ENCODE measurements at regions not wholly inside any gene's neighbourhood (a gene's known extent, or its start where the extent isn't known, plus 50 kb on each side); places are given as distances from the start of the nearest gene placed in this dataset.

DNA sequence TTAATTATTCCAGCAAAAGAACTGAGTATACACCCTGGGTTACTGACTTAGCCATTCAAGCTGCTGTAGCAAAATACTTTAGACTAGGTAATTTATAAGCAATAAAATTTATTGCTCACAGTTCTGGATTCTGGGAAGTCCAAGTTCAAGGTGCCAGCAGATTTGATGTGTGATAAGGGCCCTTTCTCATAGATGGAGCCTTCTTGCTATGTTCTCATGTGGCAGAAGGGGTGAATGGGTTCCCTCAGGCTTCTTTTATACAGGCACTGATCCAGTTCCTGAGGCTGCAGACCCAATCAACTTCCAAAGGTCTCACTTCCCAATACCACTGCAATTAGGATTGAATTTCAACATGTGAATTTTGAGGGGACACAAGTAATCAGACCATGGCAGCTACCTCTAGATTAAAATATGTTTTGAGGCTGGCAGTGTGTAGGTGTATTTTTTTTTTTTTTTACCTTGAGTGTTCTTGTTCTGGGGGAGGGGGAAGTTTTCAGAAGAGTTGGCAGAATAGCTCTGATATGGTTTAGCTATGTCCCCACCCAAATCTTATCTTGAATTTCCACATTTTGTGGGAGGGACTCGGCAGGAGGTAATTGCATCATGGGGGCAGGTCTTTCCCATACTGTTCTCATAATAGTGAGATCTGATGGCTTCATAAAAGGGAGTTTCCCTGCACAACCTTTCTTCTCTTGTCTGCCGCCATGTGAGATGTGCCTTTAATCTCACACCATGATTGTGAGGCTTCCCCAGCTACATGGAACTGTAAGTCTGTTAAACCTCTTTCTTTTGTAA is 178.2 kb downstream of the RASSF9 start:
- H3K27me3 Mint-ChIP-seq = no peaks in the 10 kb centered on the region
- intact Hi-C loops (cut with micrococcal nuclease) = no loop called here
- TF ChIP-seq CTCF (IDR thresholded peaks at IDR 0.05) = no peak
- DNase-seq (no peak), ATAC-seq (ENCODE audit: low read depth) (no peak)
- H3K4me3 Mint-ChIP-seq = no peak overlapping the region
- H3K9me3 Mint-ChIP-seq = peaks cover 13% of the 10 kb centered on the region
- no peak overlapping the region for H3K27ac Mint-ChIP-seq
- no peaks in the 10 kb centered on the region for H3K4me1 Mint-ChIP-seq
- POLR2A ChIA-PET = no interaction called here
- CTCF ChIA-PET = no interaction called here
- H3K36me3 Mint-ChIP-seq (ENCODE audit: low read depth) = no peaks in the 10 kb centered on the region

DNA sequence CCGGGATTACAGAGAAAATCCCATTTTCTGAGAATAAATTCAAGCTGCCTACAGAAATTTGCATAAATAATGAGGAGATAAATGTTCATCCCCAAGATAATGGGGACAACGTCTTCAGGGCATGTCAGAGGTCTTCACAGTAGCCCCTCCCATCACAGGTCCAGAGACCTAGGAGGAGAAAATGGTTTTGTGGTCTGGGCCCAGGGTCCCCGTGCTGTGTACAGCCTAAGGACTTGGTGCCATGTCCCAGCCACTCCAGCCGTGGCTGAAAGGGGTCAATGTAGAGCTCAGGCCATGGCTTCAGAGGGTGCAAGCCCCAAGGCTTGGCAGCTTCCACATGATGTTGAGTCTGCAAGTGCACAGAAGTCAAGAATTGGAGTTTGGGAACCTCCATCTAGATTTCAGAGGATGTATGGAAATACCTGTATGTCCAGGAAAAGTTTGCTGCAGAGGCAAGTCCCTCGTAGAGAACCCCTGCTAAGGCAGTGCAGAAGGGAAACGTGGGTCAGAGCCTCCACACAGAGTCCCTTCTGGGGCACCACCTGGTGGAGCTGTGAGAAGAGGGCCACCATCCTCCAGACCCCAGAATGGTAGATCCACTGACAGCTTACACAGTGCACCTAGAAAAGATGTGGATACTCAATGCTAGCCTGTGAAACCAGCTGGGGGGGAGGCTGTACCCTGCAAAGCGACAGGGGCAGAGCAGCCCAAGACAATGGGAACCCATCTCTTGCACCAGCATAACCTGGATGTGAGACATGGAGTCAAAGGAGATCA is 176.3 kb downstream of the RASSF9 start:
- ChIA-PET POLR2A (no interaction called here), CTCF (no interaction called here)
- intact Hi-C loops (cut with micrococcal nuclease) = no loop called here
- Mint-ChIP-seq H3K4me3 (no peak overlapping the region), H3K4me1 (no peaks in the 10 kb centered on the region), H3K9me3 (peaks cover 13% of the 10 kb centered on the region), H3K27ac (no peak overlapping the region), H3K36me3 (ENCODE audit: low read depth) (no peaks in the 10 kb centered on the region), H3K27me3 (no peaks in the 10 kb centered on the region)
- TF ChIP-seq CTCF (IDR thresholded peaks at IDR 0.05) = no peak
- ATAC-seq (ENCODE audit: low read depth) = no peak
- no peak for DNase-seq

GRCh38 chr12:85661461-85662206 is 174.6 kb downstream of the RASSF9 start:
- peaks cover 13% of the 10 kb centered on the region for H3K9me3 Mint-ChIP-seq
- intact Hi-C loops (cut with micrococcal nuclease) = no loop called here
- CTCF ChIA-PET = no interaction called here
- H3K4me1 Mint-ChIP-seq = no peaks in the 10 kb centered on the region
- H3K4me3 Mint-ChIP-seq = no peak overlapping the region
- no peaks in the 10 kb centered on the region for H3K27me3 Mint-ChIP-seq
- H3K36me3 Mint-ChIP-seq (ENCODE audit: low read depth) = no peaks in the 10 kb centered on the region
- ATAC-seq (ENCODE audit: low read depth) (no peak), DNase-seq (no peak)
- POLR2A ChIA-PET = no interaction called here
- no peak overlapping the region for H3K27ac Mint-ChIP-seq
- no peak for TF ChIP-seq CTCF (IDR thresholded peaks at IDR 0.05)

GRCh38 chr12:85662207-85662602 is 174.0 kb downstream of the RASSF9 start:
- no peak for TF ChIP-seq CTCF (IDR thresholded peaks at IDR 0.05)
- intact Hi-C loops (cut with micrococcal nuclease) = no loop called here
- peaks cover 13% of the 10 kb centered on the region for H3K9me3 Mint-ChIP-seq
- no peak overlapping the region for H3K27ac Mint-ChIP-seq
- H3K36me3 Mint-ChIP-seq (ENCODE audit: low read depth) = no peaks in the 10 kb centered on the region
- ATAC-seq (ENCODE audit: low read depth) = no peak
- DNase-seq = no peak
- no peaks in the 10 kb centered on the region for H3K27me3 Mint-ChIP-seq
- H3K4me1 Mint-ChIP-seq = no peaks in the 10 kb centered on the region
- H3K4me3 Mint-ChIP-seq = no peak overlapping the region
- ChIA-PET POLR2A (no interaction called here), CTCF (no interaction called here)

GRCh38 chr12:85663631-85664030 is 172.6 kb downstream of the RASSF9 start:
- H3K4me1 Mint-ChIP-seq = no peaks in the 10 kb centered on the region
- no peak for TF ChIP-seq CTCF (IDR thresholded peaks at IDR 0.05)
- intact Hi-C loops (cut with micrococcal nuclease) = no loop called here
- H3K36me3 Mint-ChIP-seq (ENCODE audit: low read depth) = no peaks in the 10 kb centered on the region
- no peak for ATAC-seq (ENCODE audit: low read depth)
- H3K4me3 Mint-ChIP-seq = no peak overlapping the region
- no peak overlapping the region for H3K27ac Mint-ChIP-seq
- POLR2A ChIA-PET = no interaction called here
- H3K9me3 Mint-ChIP-seq = peaks cover 5% of the 10 kb centered on the region
- no peaks in the 10 kb centered on the region for H3K27me3 Mint-ChIP-seq
- CTCF ChIA-PET = no interaction called here
- no peak for DNase-seq

Data from activated B cell treated with CpG ODN at 0.5 μM for 24 hours (primary cell).